ENCODE measurements at regions not wholly inside any gene's neighbourhood (a gene's known extent, or its start where the extent isn't known, plus 50 kb on each side); places are given as distances from the start of the nearest gene placed in this dataset.

- no peak for DNase-seq (ENCODE audit: low spot score)
- no peak for ATAC-seq (ENCODE audit: low FRiP score)
- TF ChIP-seq, protein P1, sequence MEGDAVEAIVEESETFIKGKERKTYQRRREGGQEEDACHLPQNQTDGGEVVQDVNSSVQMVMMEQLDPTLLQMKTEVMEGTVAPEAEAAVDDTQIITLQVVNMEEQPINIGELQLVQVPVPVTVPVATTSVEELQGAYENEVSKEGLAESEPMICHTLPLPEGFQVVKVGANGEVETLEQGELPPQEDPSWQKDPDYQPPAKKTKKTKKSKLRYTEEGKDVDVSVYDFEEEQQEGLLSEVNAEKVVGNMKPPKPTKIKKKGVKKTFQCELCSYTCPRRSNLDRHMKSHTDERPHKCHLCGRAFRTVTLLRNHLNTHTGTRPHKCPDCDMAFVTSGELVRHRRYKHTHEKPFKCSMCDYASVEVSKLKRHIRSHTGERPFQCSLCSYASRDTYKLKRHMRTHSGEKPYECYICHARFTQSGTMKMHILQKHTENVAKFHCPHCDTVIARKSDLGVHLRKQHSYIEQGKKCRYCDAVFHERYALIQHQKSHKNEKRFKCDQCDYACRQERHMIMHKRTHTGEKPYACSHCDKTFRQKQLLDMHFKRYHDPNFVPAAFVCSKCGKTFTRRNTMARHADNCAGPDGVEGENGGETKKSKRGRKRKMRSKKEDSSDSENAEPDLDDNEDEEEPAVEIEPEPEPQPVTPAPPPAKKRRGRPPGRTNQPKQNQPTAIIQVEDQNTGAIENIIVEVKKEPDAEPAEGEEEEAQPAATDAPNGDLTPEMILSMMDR (IDR thresholded peaks at IDR 0.05): no peak
Observed at GRCh38 chr4:184941671-184942418, 76.4 kb upstream of the HELT start.

DNA sequence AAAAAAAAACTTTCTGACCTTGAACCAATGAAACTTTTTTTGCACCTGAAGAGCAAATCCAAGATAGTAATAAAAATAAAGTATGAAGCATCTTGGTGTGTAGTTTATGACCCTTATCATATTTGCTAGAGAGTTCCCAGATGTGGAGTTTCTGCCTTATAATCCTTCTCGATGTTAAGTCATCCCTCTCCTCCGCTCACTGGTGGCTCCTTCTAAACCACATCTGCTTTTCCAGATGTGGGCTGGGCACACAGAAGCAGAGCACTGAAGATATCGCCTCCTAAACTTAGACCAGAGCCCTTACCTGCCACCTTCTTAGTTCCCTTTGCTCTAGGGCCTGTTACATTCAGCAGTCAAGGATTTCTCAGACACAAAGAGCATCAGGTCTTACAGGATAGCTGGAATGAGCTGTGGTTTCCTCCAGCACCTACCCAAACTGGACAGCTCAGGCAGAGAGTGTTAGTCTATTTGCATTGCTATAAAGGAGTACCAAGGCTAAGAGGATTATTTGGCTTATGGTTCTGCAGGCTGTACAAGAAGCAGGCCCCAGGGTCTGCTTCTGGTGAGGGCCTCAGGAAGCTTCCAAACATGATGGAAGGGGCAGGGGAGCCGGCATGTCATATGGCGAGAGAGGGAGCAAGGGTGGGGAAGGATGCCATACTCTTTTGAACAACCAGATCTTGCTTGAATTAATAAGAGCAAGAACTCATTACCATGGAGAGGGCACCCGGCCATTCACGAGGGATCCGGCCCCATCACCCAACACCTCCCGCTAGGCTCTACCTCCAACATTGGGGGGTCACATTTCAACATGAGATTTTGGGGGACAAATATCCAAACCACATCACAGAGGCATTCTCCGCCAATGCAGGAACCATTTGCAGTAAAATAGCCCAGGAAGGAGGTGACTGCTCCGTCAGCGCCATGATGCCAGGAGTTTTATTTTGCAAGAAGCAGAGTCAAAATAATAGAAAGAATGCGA lies 75.6 kb upstream of the HELT start:
- DNase-seq (ENCODE audit: low spot score): no peak
- TF ChIP-seq, protein P1 (IDR thresholded peaks at IDR 0.05): no peak
- no peak for ATAC-seq (ENCODE audit: low FRiP score)

- DNase-seq (ENCODE audit: low spot score) (no peak), ATAC-seq (ENCODE audit: low FRiP score) (no peak)
- TF ChIP-seq, protein P1 (IDR thresholded peaks at IDR 0.05): no peak
Observed at GRCh38 chr4:184949020-184949419, 69.3 kb upstream of the HELT start.

DNA sequence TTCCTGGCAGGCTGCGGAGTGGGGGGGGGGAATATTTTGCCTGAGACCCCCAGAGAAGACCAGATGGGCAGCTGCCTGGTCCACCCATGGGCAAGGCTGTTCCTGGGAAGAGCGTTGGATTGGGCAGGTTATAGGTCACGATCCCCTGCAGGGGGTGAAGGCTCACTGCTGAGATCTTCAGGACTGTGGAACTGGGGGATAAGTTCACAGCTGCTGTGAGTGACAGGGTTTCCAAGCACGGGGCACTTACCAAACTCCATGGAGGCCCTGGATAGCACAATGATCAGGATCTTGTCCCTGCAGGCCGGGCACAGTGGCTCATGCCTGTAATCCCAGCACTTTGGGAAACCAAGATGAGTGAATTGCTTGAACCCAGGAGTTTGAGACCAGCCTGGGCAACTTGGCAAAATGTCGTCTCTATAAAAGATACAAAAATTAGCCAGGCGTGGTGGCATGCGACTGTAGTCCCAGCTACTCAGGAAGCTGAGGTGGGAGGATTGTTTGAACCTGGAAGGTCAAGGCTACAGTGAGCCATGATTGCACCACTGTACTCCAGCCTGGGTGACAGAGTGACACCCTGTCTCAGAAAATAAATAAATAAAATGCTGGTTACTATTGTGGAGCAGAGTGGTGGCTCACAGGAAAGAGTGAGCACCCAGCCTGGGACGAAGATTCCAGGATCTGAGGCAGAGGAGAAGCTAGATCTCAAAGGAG lies 68.0 kb upstream of the HELT start:
- no peak for ATAC-seq (ENCODE audit: low FRiP score)
- TF ChIP-seq, protein P1 (IDR thresholded peaks at IDR 0.05): no peak
- no peak for DNase-seq (ENCODE audit: low spot score)

DNA sequence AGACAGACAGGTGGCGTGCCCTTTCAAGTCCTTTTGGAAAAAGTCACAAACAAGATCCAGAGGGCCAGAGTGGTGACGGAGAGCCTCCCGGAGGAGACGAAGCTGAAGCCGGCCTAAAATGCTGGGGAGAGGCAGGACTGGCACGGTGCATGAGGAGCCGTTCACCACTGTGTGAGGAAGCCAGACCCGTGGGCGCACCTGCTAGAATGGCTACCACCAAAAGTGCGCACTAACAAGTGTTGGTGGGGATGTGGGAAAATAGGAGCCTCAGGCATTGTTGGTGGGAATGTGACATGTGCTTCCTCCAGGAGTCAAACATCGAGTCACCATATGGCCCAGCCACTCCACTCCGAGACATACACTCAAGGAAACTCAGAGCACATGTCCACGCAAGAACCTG lies 67.4 kb upstream of the HELT start:
- TF ChIP-seq, protein P1 (IDR thresholded peaks at IDR 0.05): no peak
- DNase-seq (ENCODE audit: low spot score) (no peak), ATAC-seq (ENCODE audit: low FRiP score) (no peak)

- TF ChIP-seq, protein P1 (IDR thresholded peaks at IDR 0.05): no peak
- no peak for ATAC-seq (ENCODE audit: low FRiP score)
- no peak for DNase-seq (ENCODE audit: low spot score)
Observed at GRCh38 chr4:184951668-184952160, 66.6 kb upstream of the HELT start.
